Central memory CD8-positive, alpha-beta T cell (primary cell): ENCODE measurements at regions not wholly inside any gene's neighbourhood (a gene's known extent, or its start where the extent isn't known, plus 50 kb on each side); places are given as distances from the start of the nearest gene placed in this dataset.

Experiments
- ATAC-seq: fragments of 150-1000 bp; cut with Tn5 transposase; replicated peaks from 2 replicates; pipeline ENCODE4 v1.10.0; 2022; ENCODE audit warnings: mild to moderate bottlenecking, moderate FRiP score, moderate number of reproducible peaks; ENCODE audit not compliant: poor library complexity, severe bottlenecking; ENCODE audit errors: extremely low read depth
- DNase-seq, 2 donors: peaks; one replicate each; pipeline ENCODE4 v3.0.0; 2021; ENCODE audit warnings: low spot score in 2 of 2
- H3K27ac Mint-ChIP-seq: one replicate; pipeline ENCODE4 v1.8.0; 2022; ENCODE audit warnings: low read depth, mild to moderate bottlenecking, moderate library complexity, mixed read lengths
- H3K27me3 Mint-ChIP-seq: one replicate; pipeline ENCODE4 v1.8.0; 2022; ENCODE audit warnings: mixed read lengths
- H3K36me3 Mint-ChIP-seq: one replicate; pipeline ENCODE4 v1.8.0; 2022; ENCODE audit warnings: mild to moderate bottlenecking, moderate library complexity, mixed read lengths; ENCODE audit not compliant: insufficient read depth
- H3K4me1 Mint-ChIP-seq: one replicate; pipeline ENCODE4 v1.8.0; 2022; ENCODE audit warnings: mixed read lengths
- H3K4me3 Mint-ChIP-seq: one replicate; pipeline ENCODE4 v1.8.0; 2022; ENCODE audit warnings: mild to moderate bottlenecking, moderate library complexity, mixed read lengths
- H3K9me3 Mint-ChIP-seq: one replicate; pipeline ENCODE4 v1.8.0; 2022; ENCODE audit warnings: mixed read lengths

DNA sequence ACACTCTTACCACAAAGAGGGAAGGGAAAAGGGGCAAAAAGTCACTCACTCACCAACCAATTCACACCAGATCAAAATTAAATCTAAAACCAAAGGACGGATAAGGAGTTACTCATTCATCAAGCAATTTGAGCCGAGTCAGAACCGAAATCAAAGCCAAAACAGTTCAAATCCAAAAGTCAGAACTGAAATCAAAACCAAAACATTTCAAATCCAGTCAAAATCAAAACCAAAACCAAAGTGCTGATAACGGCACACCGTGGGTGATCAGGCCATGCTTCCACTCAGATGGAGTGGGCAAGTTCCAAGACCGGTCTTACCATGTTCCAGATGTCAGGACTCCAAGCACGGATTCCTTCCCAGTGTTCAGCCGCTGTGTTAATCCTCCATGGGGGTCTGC is 139.5 kb downstream of the SLC38A6 start:
- Mint-ChIP-seq H3K9me3 (no peaks in the 10 kb centered on the region), H3K4me3 (no peak overlapping the region), H3K36me3 (no peaks in the 10 kb centered on the region), H3K27me3 (no peaks in the 10 kb centered on the region), H3K4me1 (no peaks in the 10 kb centered on the region), H3K27ac (no peak overlapping the region)
- ATAC-seq (no peak), DNase-seq (no peak)

DNA sequence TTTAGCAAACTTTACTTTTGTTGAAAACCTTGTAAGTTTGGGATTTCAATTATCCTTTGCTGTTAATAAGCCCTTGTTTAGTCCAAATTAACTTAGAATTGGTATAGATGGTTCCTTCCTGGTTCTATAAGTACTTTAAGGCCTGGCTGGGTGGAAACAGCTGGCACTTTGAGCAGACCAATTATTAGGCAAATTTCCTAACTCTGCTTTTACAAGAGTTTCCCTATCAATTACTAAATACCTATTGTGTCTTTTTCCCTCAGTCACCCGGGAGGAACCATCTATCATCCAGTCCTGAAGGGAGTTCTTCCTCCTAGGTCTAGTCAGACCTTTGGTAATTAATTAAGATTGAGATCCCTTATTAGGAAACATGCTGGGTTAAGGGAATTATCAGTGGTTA is 138.0 kb downstream of the SLC38A6 start:
- ATAC-seq (no peak), DNase-seq (no peak)
- Mint-ChIP-seq H3K36me3 (no peaks in the 10 kb centered on the region), H3K27ac (no peak overlapping the region), H3K4me1 (no peaks in the 10 kb centered on the region), H3K4me3 (no peak overlapping the region), H3K9me3 (peaks cover 8% of the 10 kb centered on the region), H3K27me3 (no peaks in the 10 kb centered on the region)

DNA sequence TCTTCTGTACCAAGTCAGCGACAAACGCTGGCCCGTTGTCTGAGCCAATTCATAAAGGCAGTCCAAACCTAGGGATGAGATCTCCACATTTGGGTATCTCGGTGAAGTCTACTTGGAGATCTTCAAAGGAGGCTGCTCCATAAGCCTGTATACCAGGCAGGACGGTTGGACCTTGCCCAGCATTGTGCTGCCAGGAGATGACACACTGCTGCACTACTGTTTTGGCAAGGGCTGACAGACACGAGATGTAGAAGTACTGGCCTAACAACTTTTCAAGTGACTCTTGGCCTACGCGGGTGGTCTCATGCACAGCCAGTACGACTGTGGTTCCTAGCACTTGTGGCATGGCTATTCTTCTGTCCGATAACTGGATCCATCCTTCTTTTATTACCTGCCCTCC is 135.3 kb downstream of the SLC38A6 start:
- no peak for ATAC-seq
- H3K9me3 Mint-ChIP-seq = peaks cover 12% of the 10 kb centered on the region
- no peak for DNase-seq
- peaks cover 9% of the 10 kb centered on the region for H3K27me3 Mint-ChIP-seq
- H3K4me3 Mint-ChIP-seq = no peak overlapping the region
- H3K36me3 Mint-ChIP-seq = no peaks in the 10 kb centered on the region
- H3K4me1 Mint-ChIP-seq = no peaks in the 10 kb centered on the region
- no peak overlapping the region for H3K27ac Mint-ChIP-seq

GRCh38 chr14:61113561-61114225 is 132.6 kb downstream of the SLC38A6 start:
- H3K9me3 Mint-ChIP-seq = peaks cover 18% of the 10 kb centered on the region
- no peak overlapping the region for H3K4me3 Mint-ChIP-seq
- no peak for DNase-seq
- no peaks in the 10 kb centered on the region for H3K4me1 Mint-ChIP-seq
- no peak for ATAC-seq
- H3K27ac Mint-ChIP-seq = no peak overlapping the region
- no peaks in the 10 kb centered on the region for H3K36me3 Mint-ChIP-seq
- H3K27me3 Mint-ChIP-seq = peaks cover 16% of the 10 kb centered on the region

DNA sequence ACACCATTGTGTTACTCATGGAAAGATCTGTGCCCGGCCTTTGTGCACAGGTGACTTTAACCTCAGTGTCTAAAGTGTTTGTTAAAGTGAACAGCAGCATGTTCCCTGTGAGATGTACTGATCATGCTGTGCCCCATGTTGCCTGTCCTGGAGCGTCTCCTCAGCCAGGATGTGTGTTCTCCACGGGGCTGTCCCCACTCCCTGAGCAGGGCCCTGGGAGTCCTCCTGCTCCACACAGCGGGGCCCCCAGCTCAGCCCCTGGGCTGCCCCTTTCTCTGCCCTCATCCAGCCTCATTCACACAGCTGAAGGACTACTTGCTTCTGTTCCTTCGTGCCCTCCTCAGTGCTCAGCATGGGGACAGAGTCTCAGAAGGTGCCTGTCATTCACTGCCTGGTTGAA is 131.5 kb downstream of the SLC38A6 start:
- Mint-ChIP-seq H3K36me3 (no peaks in the 10 kb centered on the region), H3K4me3 (no peak overlapping the region), H3K27ac (no peak overlapping the region), H3K9me3 (peaks cover 18% of the 10 kb centered on the region), H3K4me1 (no peaks in the 10 kb centered on the region), H3K27me3 (peaks cover 16% of the 10 kb centered on the region)
- ATAC-seq (no peak), DNase-seq (no peak)

DNA sequence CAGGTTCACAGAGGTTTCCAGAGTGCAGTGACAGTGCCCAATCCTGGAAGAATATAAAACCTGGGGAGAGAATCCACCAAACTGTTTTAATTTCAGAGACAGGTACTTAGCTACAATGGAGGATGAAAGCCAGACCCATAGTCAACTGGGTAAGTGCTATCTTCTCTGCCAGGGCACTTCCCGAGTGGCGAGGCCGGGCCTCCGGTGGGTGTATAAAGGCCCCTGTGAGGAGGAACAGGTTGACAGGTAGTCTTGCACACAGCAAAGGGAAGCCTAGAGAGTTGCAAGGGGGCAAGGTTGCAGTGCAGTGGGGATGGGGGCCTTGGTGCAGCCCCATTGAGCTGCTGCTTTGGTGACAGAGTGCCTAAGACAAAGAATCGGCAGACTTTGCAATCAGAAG is 130.7 kb downstream of the SLC38A6 start:
- Mint-ChIP-seq H3K9me3 (peaks cover 18% of the 10 kb centered on the region), H3K4me1 (no peaks in the 10 kb centered on the region)

GRCh38 chr14:61111209-61111665 is 130.2 kb downstream of the SLC38A6 start:
- no peak overlapping the region for H3K4me3 Mint-ChIP-seq
- peaks cover 16% of the 10 kb centered on the region for H3K27me3 Mint-ChIP-seq
- H3K9me3 Mint-ChIP-seq = peaks cover 18% of the 10 kb centered on the region
- DNase-seq (no peak), ATAC-seq (no peak)
- no peak overlapping the region for H3K27ac Mint-ChIP-seq
- H3K36me3 Mint-ChIP-seq = no peaks in the 10 kb centered on the region
- H3K4me1 Mint-ChIP-seq = no peaks in the 10 kb centered on the region

More for the DNA sequence above, 130.7 kb downstream of the SLC38A6 start:
- ATAC-seq (no peak), DNase-seq (no peak)
- H3K27ac Mint-ChIP-seq = no peak overlapping the region
- no peaks in the 10 kb centered on the region for H3K36me3 Mint-ChIP-seq
- H3K4me3 Mint-ChIP-seq = no peak overlapping the region
- H3K27me3 Mint-ChIP-seq = peaks cover 16% of the 10 kb centered on the region

DNA sequence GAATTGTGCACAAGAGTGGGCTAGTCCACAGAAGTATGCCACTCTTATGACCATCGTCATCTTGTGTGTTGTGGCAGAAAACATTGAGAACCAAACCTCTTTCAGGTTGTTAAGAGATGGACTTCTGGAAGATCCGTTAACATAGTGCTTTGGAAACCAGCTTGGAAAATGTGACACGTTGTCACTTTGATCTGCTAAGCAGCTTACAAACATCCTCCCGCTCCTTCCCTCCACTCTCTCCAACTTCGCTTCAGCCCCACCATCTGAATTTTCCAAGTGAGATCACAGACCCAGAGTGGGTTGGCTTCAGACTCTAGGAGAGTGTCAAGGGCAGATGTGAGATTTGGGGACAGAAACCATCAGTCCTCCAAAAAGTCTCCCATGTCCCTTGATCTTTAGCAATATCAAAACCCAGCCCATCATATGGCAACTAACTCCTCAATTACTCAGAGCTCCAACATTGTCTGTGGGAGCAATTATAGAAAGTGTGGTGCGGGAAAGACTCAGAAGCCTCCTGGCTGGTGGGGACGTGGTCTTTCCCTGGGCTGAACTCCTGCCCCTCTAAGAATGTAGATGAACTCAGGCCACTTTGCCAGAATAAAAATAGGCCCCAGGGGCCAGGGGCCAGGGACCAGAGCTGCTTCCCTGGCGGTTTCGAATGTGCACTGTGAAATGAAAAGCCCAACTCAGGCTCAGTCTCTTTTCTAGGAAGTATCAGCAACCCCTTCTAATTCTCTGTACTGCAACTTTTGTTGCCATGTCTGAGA is 129.5 kb downstream of the SLC38A6 start:
- Mint-ChIP-seq H3K9me3 (peaks cover 18% of the 10 kb centered on the region), H3K4me3 (no peak overlapping the region), H3K4me1 (no peaks in the 10 kb centered on the region)

DNA sequence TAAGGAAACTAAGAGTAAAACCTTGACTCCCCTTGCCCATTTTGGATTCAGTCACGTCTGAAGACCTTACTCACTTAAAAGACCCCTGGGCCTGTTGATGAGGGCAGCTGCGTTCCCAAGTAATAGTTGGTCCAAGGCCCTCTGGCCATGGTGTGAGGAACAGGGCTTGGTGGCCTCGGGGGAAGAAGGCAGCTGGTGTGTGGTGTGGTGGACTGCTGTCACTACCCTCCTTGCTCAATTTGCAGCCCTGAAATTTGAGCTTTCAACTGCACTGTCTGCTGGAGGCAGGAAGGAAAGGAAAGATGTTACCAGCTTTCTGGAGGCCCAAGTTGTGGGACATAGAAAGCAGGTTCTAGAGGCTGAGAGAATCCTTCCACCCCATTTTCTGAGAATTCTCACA is 128.2 kb downstream of the SLC38A6 start:
- peaks cover 16% of the 10 kb centered on the region for H3K27me3 Mint-ChIP-seq
- peaks cover 13% of the 10 kb centered on the region for H3K9me3 Mint-ChIP-seq
- no peaks in the 10 kb centered on the region for H3K4me1 Mint-ChIP-seq
- H3K4me3 Mint-ChIP-seq = no peak overlapping the region
- DNase-seq = no peak
- ATAC-seq = no peak
- H3K27ac Mint-ChIP-seq = no peak overlapping the region
- H3K36me3 Mint-ChIP-seq = no peaks in the 10 kb centered on the region

More for the DNA sequence above, 129.5 kb downstream of the SLC38A6 start:
- no peaks in the 10 kb centered on the region for H3K36me3 Mint-ChIP-seq
- DNase-seq (no peak), ATAC-seq (no peak)
- H3K27ac Mint-ChIP-seq = no peak overlapping the region
- H3K27me3 Mint-ChIP-seq = peaks cover 16% of the 10 kb centered on the region

GRCh38 chr14:61108496-61109141 is 127.6 kb downstream of the SLC38A6 start:
- Mint-ChIP-seq H3K4me3 (no peak overlapping the region), H3K27ac (no peak overlapping the region), H3K4me1 (no peaks in the 10 kb centered on the region), H3K36me3 (no peaks in the 10 kb centered on the region), H3K9me3 (peaks cover 6% of the 10 kb centered on the region), H3K27me3 (peaks cover 16% of the 10 kb centered on the region)
- ATAC-seq = no peak
- no peak for DNase-seq

- no peaks in the 10 kb centered on the region for H3K36me3 Mint-ChIP-seq
- no peak overlapping the region for H3K27ac Mint-ChIP-seq
- peaks cover 5% of the 10 kb centered on the region for H3K9me3 Mint-ChIP-seq
- ATAC-seq (no peak), DNase-seq (no peak)
- H3K4me3 Mint-ChIP-seq = no peak overlapping the region
- H3K4me1 Mint-ChIP-seq = no peaks in the 10 kb centered on the region
- peaks cover 16% of the 10 kb centered on the region for H3K27me3 Mint-ChIP-seq
These were observed 126.9 kb downstream of the SLC38A6 start for GRCh38 chr14:61107869-61108493.

DNA sequence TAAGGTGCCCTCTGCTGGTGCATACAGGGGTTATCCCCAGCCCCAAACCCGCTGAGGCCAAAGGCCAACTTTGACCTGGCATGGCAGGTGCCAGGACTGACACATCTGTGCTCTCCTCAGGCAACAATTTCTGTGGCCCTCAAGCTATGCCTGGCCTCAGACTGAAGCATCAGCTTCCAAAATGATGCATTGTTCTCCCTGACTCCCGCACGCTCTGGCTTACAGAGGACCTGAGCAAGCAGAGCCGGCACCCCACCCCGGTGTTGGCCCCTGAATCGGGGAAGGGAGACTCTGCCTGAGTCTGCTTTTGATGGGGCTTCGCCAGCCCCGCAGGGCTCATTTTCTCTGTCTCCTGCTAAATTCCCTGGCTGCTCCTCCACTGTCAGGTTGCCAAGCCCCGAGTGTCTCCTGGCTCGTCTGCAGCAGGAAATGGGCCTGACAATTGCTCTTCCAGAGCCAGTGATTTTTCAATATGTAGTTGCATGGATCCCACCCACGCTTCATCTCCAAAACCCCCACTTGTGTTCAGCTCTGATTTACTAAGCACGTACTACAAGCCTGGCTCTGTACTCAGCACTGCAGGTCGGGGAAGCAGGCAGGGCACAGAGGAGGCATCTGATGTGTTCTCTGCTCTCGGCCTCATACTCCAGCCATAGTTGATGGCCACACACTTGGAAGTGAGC is 126.1 kb downstream of the SLC38A6 start:
- H3K36me3 Mint-ChIP-seq = no peaks in the 10 kb centered on the region
- H3K4me1 Mint-ChIP-seq = no peaks in the 10 kb centered on the region
- ATAC-seq = no peak
- H3K9me3 Mint-ChIP-seq = peaks cover 5% of the 10 kb centered on the region
- DNase-seq = no peak
- H3K27me3 Mint-ChIP-seq = peaks cover 15% of the 10 kb centered on the region
- no peak overlapping the region for H3K27ac Mint-ChIP-seq
- H3K4me3 Mint-ChIP-seq = no peak overlapping the region
